ENCODE measurements at regions not wholly inside any gene's neighbourhood (a gene's known extent, or its start where the extent isn't known, plus 50 kb on each side); places are given as distances from the start of the nearest gene placed in this dataset.

- TF ChIP-seq, protein P1, sequence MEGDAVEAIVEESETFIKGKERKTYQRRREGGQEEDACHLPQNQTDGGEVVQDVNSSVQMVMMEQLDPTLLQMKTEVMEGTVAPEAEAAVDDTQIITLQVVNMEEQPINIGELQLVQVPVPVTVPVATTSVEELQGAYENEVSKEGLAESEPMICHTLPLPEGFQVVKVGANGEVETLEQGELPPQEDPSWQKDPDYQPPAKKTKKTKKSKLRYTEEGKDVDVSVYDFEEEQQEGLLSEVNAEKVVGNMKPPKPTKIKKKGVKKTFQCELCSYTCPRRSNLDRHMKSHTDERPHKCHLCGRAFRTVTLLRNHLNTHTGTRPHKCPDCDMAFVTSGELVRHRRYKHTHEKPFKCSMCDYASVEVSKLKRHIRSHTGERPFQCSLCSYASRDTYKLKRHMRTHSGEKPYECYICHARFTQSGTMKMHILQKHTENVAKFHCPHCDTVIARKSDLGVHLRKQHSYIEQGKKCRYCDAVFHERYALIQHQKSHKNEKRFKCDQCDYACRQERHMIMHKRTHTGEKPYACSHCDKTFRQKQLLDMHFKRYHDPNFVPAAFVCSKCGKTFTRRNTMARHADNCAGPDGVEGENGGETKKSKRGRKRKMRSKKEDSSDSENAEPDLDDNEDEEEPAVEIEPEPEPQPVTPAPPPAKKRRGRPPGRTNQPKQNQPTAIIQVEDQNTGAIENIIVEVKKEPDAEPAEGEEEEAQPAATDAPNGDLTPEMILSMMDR (IDR thresholded peaks at IDR 0.05; ENCODE audit: low read depth, low read length): peak; percentile 24; the same call in 1 of the 2 replicates
- no peak for TF ChIP-seq EZH2phosphoT487 (IDR thresholded peaks at IDR 0.05; ENCODE audit: low read depth)
Measured at GRCh38 chr16:52069866-52070265, 477.1 kb downstream of the TOX3 start.
